MCF 10A (cell line): ENCODE measurements at regions not wholly inside any gene's neighbourhood (a gene's known extent, or its start where the extent isn't known, plus 50 kb on each side); places are given as distances from the start of the nearest gene placed in this dataset.

ENCODE experiments used
- BruUV-seq: library from RNA; stranded (reverse); fragments of 400-500 nt; replicated peaks from 2 replicates; lab custom pipeline; 2021; lab: Mats Ljungman, UMichigan
- CTCF ChIA-PET: fragments of 300-600 bp; sonication (Branson Sonifier 250); formaldehyde crosslinking; extraction: SDS; loops from one replicate; lab custom pipeline; 2021; ENCODE audit warnings: antibody characterized with exemption, inconsistent platforms; lab: Yijun Ruan, JAX
- POLR2A ChIA-PET: fragments of 300-600, 350-650 bp; sonication (Branson Sonifier 250); formaldehyde crosslinking; extraction: SDS; loops from one replicate; lab custom pipeline; 2020; ENCODE audit warnings: antibody characterized with exemption, inconsistent platforms; lab: Yijun Ruan, JAX
- DNase-seq: peaks from one replicate; pipeline ENCODE4 v3.0.0-alpha.2; 2018; ENCODE audit not compliant: unreplicated experiment
- H3K27ac Mint-ChIP-seq: one replicate; pipeline ENCODE4 v1.8.0; 2022; ENCODE audit warnings: mild to moderate bottlenecking, low read depth, mixed read lengths; ENCODE audit not compliant: unreplicated experiment
- H3K27me3 Mint-ChIP-seq: one replicate; pipeline ENCODE4 v1.8.0; 2022; ENCODE audit warnings: mixed read lengths; ENCODE audit not compliant: insufficient read depth, unreplicated experiment
- H3K36me3 Mint-ChIP-seq: one replicate; pipeline ENCODE4 v1.8.0; 2022; ENCODE audit warnings: mild to moderate bottlenecking, moderate library complexity, mixed read lengths; ENCODE audit not compliant: insufficient read depth, unreplicated experiment
- H3K4me1 Mint-ChIP-seq: one replicate; pipeline ENCODE4 v1.8.0; 2022; ENCODE audit warnings: mixed read lengths; ENCODE audit not compliant: insufficient read depth, unreplicated experiment
- H3K4me3 Mint-ChIP-seq: one replicate; pipeline ENCODE4 v1.8.0; 2022; ENCODE audit warnings: mild to moderate bottlenecking, moderate library complexity, mixed read lengths; ENCODE audit not compliant: unreplicated experiment
- H3K9me3 Mint-ChIP-seq: one replicate; pipeline ENCODE4 v1.8.0; 2022; ENCODE audit warnings: mixed read lengths; ENCODE audit not compliant: unreplicated experiment
- CTCF ChIP-seq: fragments of 200-600 bp; IDR thresholded peaks from one replicate; pipeline ENCODE4 v1.8.0; 2022; ENCODE audit warnings: antibody characterized with exemption, mild to moderate bottlenecking; ENCODE audit not compliant: unreplicated experiment
- intact Hi-C: fragments of 100-400 bp; cut with micrococcal nuclease; formaldehyde crosslinking; loops from 2 replicates; pipeline ENCODE4 v1.14.1; 2022

GRCh38 chr10:83892737-83893136, 246.6 kb upstream of the GHITM start:
- ChIA-PET POLR2A (no interaction called here), CTCF (no interaction called here)
- Mint-ChIP-seq H3K36me3 (no peaks in the 10 kb centered on the region), H3K27ac (no peak overlapping the region), H3K4me1 (no peaks in the 10 kb centered on the region), H3K27me3 (no peaks in the 10 kb centered on the region), H3K4me3 (no peak overlapping the region), H3K9me3 (no peaks in the 10 kb centered on the region)
- no peak for TF ChIP-seq CTCF
- intact Hi-C loops, result no loop called here
- no TSS peak for BruUV-seq
- no peak for DNase-seq

- H3K4me1 Mint-ChIP-seq, result no peaks in the 10 kb centered on the region
- H3K36me3 Mint-ChIP-seq, result no peaks in the 10 kb centered on the region
- no peak overlapping the region for H3K27ac Mint-ChIP-seq
- BruUV-seq, result no TSS peak
- H3K4me3 Mint-ChIP-seq, result no peak overlapping the region
- no peak for DNase-seq
- peaks cover 7% of the 10 kb centered on the region for H3K9me3 Mint-ChIP-seq
- POLR2A ChIA-PET, result interaction anchor here (0.6 kb wide), 1 partner anchor 865 kb away, joined by 3 read pairs; no protein-coding TSS in a partner anchor
- CTCF ChIA-PET, result interaction anchor here (0.6 to 1.2 kb wide), 2 partner anchors 130 to 205 kb away, joined by 3 to 4 read pairs; no protein-coding TSS in a partner anchor
- TF ChIP-seq CTCF, result no peak
- intact Hi-C loops, result no loop called here
- H3K27me3 Mint-ChIP-seq, result no peaks in the 10 kb centered on the region
Observed at GRCh38 chr10:83896219-83896618, 243.1 kb upstream of the GHITM start.

- POLR2A ChIA-PET, result no interaction called here
- no peaks in the 10 kb centered on the region for H3K27me3 Mint-ChIP-seq
- H3K9me3 Mint-ChIP-seq, result peaks cover 7% of the 10 kb centered on the region
- TF ChIP-seq CTCF, result no peak
- H3K4me1 Mint-ChIP-seq, result no peaks in the 10 kb centered on the region
- CTCF ChIA-PET, result no interaction called here
- no peak overlapping the region for H3K27ac Mint-ChIP-seq
- DNase-seq, result no peak
- intact Hi-C loops, result no loop called here
- BruUV-seq, result no TSS peak
- no peak overlapping the region for H3K4me3 Mint-ChIP-seq
- no peaks in the 10 kb centered on the region for H3K36me3 Mint-ChIP-seq
Observed at GRCh38 chr10:83897626-83898025, 241.7 kb upstream of the GHITM start.

GRCh38 chr10:83908506-83908905, 230.8 kb upstream of the GHITM start:
- ChIA-PET CTCF (interaction anchor here (0.5 to 1.1 kb wide), 2 partner anchors 53 to 565 kb away, joined by 3 read pairs; no protein-coding TSS in a partner anchor), POLR2A (no interaction called here)
- Mint-ChIP-seq H3K36me3 (no peaks in the 10 kb centered on the region), H3K27me3 (no peaks in the 10 kb centered on the region), H3K27ac (no peak overlapping the region), H3K9me3 (no peaks in the 10 kb centered on the region), H3K4me1 (no peaks in the 10 kb centered on the region), H3K4me3 (no peak overlapping the region)
- intact Hi-C loops, result no loop called here
- no peak for DNase-seq
- BruUV-seq, result no TSS peak
- TF ChIP-seq CTCF, result no peak
